ENCODE measurements at regions not wholly inside any gene's neighbourhood (a gene's known extent, or its start where the extent isn't known, plus 50 kb on each side); places are given as distances from the start of the nearest gene placed in this dataset.

GRCh38 chr18:3394648-3395047, 55.3 kb upstream of the TGIF1 start:
- no peak for TF ChIP-seq CTCF (IDR thresholded peaks at IDR 0.05; ENCODE audit: insufficient read depth, low read depth, low read length, missing control alignments)
- no peak overlapping the region for H3K4me3 ChIP-seq (ENCODE audit: low read depth, low read length)
- no peak for DNase-seq (ENCODE audit: low read depth)

GRCh38 chr18:3395466-3395865, 54.5 kb upstream of the TGIF1 start:
- no peak for DNase-seq (ENCODE audit: low read depth)
- H3K4me3 ChIP-seq (ENCODE audit: low read depth, low read length) = no peak overlapping the region
- TF ChIP-seq CTCF (IDR thresholded peaks at IDR 0.05; ENCODE audit: insufficient read depth, low read depth, low read length, missing control alignments) = no peak

GRCh38 chr18:3397031-3397750, 52.8 kb upstream of the TGIF1 start:
- no peak for DNase-seq (ENCODE audit: low read depth)
- H3K4me3 ChIP-seq (ENCODE audit: low read depth, low read length) = no peak overlapping the region

GRCh38 chr18:3397786-3398185, 52.2 kb upstream of the TGIF1 start:
- no peak for TF ChIP-seq CTCF (IDR thresholded peaks at IDR 0.05; ENCODE audit: insufficient read depth, low read depth, low read length, missing control alignments)
- no peak for DNase-seq (ENCODE audit: low read depth)
- no peak overlapping the region for H3K4me3 ChIP-seq (ENCODE audit: low read depth, low read length)

More at GRCh38 chr18:3397031-3397750, 52.8 kb upstream of the TGIF1 start:
- TF ChIP-seq CTCF (IDR thresholded peaks at IDR 0.05; ENCODE audit: insufficient read depth, low read depth, low read length, missing control alignments) = no peak
